LNCaP clone FGC (cell line): ENCODE measurements at regions not wholly inside any gene's neighbourhood (a gene's known extent, or its start where the extent isn't known, plus 50 kb on each side); places are given as distances from the start of the nearest gene placed in this dataset.
"Not testable (repeated sequence)": the region's sequence is repeated elsewhere in the genome, so short reads cannot be mapped to it uniquely, and the experiment has no call there.

ENCODE experiments used
- DNase-seq: peaks from one replicate; pipeline ENCODE4 v3.0.0-alpha.2; 2011; ENCODE audit warnings: low read depth
- H3K4me3 ChIP-seq: 2 replicates; pipeline ENCODE4 v1.5.1; 2011; ENCODE audit warnings: mild to moderate bottlenecking, low read depth, low read length, control low read depth
- CTCF ChIP-seq: IDR thresholded peaks from 2 replicates; pipeline ENCODE4 v1.5.1; 2012; ENCODE audit warnings: mild to moderate bottlenecking; ENCODE audit not compliant: control insufficient read depth, insufficient read depth; ENCODE audit errors: extremely low read depth

- no peak overlapping the region for H3K4me3 ChIP-seq
- no peak for TF ChIP-seq CTCF
- DNase-seq = no peak
Measured at GRCh38 chr2:123578016-123578415, 447.1 kb upstream of the CNTNAP5 start.

GRCh38 chr2:123596621-123597020, 428.5 kb upstream of the CNTNAP5 start:
- H3K4me3 ChIP-seq = no peak overlapping the region
- DNase-seq = no peak
- no peak for TF ChIP-seq CTCF

GRCh38 chr2:123597988-123598387, 427.1 kb upstream of the CNTNAP5 start:
- DNase-seq = no peak
- no peak overlapping the region for H3K4me3 ChIP-seq
- no peak for TF ChIP-seq CTCF

- H3K4me3 ChIP-seq = no peak overlapping the region
- no peak for TF ChIP-seq CTCF
Measured at GRCh38 chr2:123606631-123607030, 418.5 kb upstream of the CNTNAP5 start.

GRCh38 chr2:123609077-123609476, 416.0 kb upstream of the CNTNAP5 start:
- no peak overlapping the region for H3K4me3 ChIP-seq
- TF ChIP-seq CTCF = no peak
- DNase-seq = no peak

More at GRCh38 chr2:123606631-123607030, 418.5 kb upstream of the CNTNAP5 start:
- DNase-seq = no peak

GRCh38 chr2:123614596-123614995, 410.5 kb upstream of the CNTNAP5 start:
- no peak for DNase-seq
- no peak for TF ChIP-seq CTCF
- H3K4me3 ChIP-seq = no peak overlapping the region

GRCh38 chr2:123618642-123619041, 406.4 kb upstream of the CNTNAP5 start:
- not testable (repeated sequence) for DNase-seq

More at GRCh38 chr2:123618642-123619041, 406.4 kb upstream of the CNTNAP5 start:
- H3K4me3 ChIP-seq = not testable (repeated sequence)
